KMS-11 (cell line): ENCODE measurements at regions not wholly inside any gene's neighbourhood (a gene's known extent, or its start where the extent isn't known, plus 50 kb on each side); places are given as distances from the start of the nearest gene placed in this dataset.

ENCODE experiments used
- H2AFZ ChIP-seq: fragments of 200-600 bp; sonication (generic); 2 replicates; pipeline ENCODE4 v1.6.1; 2016; ENCODE audit warnings: antibody characterized with exemption, mixed run types, low read depth
- H3K27ac ChIP-seq: fragments of 200-600 bp; sonication (generic); 2 replicates; pipeline ENCODE4 v1.6.1; 2016; ENCODE audit warnings: mild to moderate bottlenecking, mixed run types
- H3K27me3 ChIP-seq: fragments of 200-600 bp; sonication (generic); 2 replicates; pipeline ENCODE4 v1.6.1; 2017; ENCODE audit warnings: mild to moderate bottlenecking, low read depth, mixed run types, moderate library complexity; ENCODE audit not compliant: insufficient read depth
- H3K36me3 ChIP-seq: fragments of 200-600 bp; sonication (generic); 2 replicates; pipeline ENCODE4 v1.6.1; 2017; ENCODE audit warnings: mild to moderate bottlenecking, mixed run types; ENCODE audit not compliant: insufficient read depth
- H3K4me1 ChIP-seq: fragments of 200-600 bp; sonication (generic); 2 replicates; pipeline ENCODE4 v1.6.1; 2016; ENCODE audit warnings: mild to moderate bottlenecking, low read depth, mixed run types; ENCODE audit not compliant: poor library complexity, severe bottlenecking
- H3K4me2 ChIP-seq: fragments of 200-600 bp; sonication (generic); 2 replicates; pipeline ENCODE4 v1.7.0; 2016; ENCODE audit warnings: mild to moderate bottlenecking, mixed run types
- H3K4me3 ChIP-seq: fragments of 200-600 bp; sonication (generic); IDR thresholded peaks from 2 replicates; pipeline ENCODE4 v1.6.1; 2017; ENCODE audit warnings: low read depth, low read length, mixed read lengths; ENCODE audit not compliant: insufficient read depth
- H3K79me2 ChIP-seq: fragments of 200-600 bp; sonication (generic); 2 replicates; pipeline ENCODE4 v1.6.1; 2016; ENCODE audit warnings: low read depth, mixed run types; ENCODE audit not compliant: insufficient read depth
- H3K9ac ChIP-seq: fragments of 200-600 bp; sonication (generic); 2 replicates; pipeline ENCODE4 v1.6.1; 2016; ENCODE audit warnings: mild to moderate bottlenecking, mixed run types
- H4K20me1 ChIP-seq: fragments of 200-600 bp; sonication (generic); 2 replicates; pipeline ENCODE4 v1.6.1; 2016; ENCODE audit warnings: mild to moderate bottlenecking, mixed run types; ENCODE audit not compliant: insufficient read depth
- CTCF ChIP-seq: fragments of 200-600 bp; sonication (generic); conservative IDR thresholded peaks from 2 replicates; pipeline ENCODE4 v1.6.1; 2017; ENCODE audit warnings: low read depth, mild to moderate bottlenecking, antibody characterized with exemption, low read length, moderate library complexity, mixed read lengths

GRCh38 chr4:41880022-41880837, 55.0 kb upstream of the TMEM33 start:
- H2AFZ ChIP-seq = no peak overlapping the region
- H3K9ac ChIP-seq = no peak overlapping the region
- H3K27me3 ChIP-seq = no peaks in the 10 kb centered on the region
- no peak overlapping the region for H3K4me2 ChIP-seq
- no peaks in the 10 kb centered on the region for H3K36me3 ChIP-seq
- H3K27ac ChIP-seq = no peak overlapping the region
- no peaks in the 10 kb centered on the region for H3K4me1 ChIP-seq
- no peak overlapping the region for H3K4me3 ChIP-seq
- H3K79me2 ChIP-seq = no peaks in the 10 kb centered on the region
- no peaks in the 10 kb centered on the region for H4K20me1 ChIP-seq
- TF ChIP-seq CTCF = no peak

GRCh38 chr4:41879552-41879951, 55.7 kb upstream of the TMEM33 start:
- no peak for TF ChIP-seq CTCF
- no peaks in the 10 kb centered on the region for H4K20me1 ChIP-seq
- no peaks in the 10 kb centered on the region for H3K36me3 ChIP-seq
- H3K27me3 ChIP-seq = no peaks in the 10 kb centered on the region
- H3K9ac ChIP-seq = no peak overlapping the region
- no peak overlapping the region for H3K27ac ChIP-seq
- no peaks in the 10 kb centered on the region for H3K4me1 ChIP-seq
- no peak overlapping the region for H2AFZ ChIP-seq
- H3K4me3 ChIP-seq = no peak overlapping the region
- no peak overlapping the region for H3K4me2 ChIP-seq
- H3K79me2 ChIP-seq = no peaks in the 10 kb centered on the region

GRCh38 chr4:41878991-41879491, 56.2 kb upstream of the TMEM33 start:
- Histone ChIP-seq H3K4me1 (no peaks in the 10 kb centered on the region), H3K27ac (no peak overlapping the region), H3K4me3 (no peak overlapping the region), H3K27me3 (no peaks in the 10 kb centered on the region), H3K79me2 (no peaks in the 10 kb centered on the region), H2AFZ (no peak overlapping the region), H4K20me1 (no peaks in the 10 kb centered on the region), H3K4me2 (no peak overlapping the region), H3K9ac (no peak overlapping the region), H3K36me3 (no peaks in the 10 kb centered on the region)
- no peak for TF ChIP-seq CTCF

- no peak for TF ChIP-seq CTCF
- Histone ChIP-seq H3K27ac (no peak overlapping the region), H3K4me3 (no peak overlapping the region), H3K27me3 (no peaks in the 10 kb centered on the region), H3K9ac (no peak overlapping the region), H3K36me3 (no peaks in the 10 kb centered on the region), H3K79me2 (no peaks in the 10 kb centered on the region), H3K4me2 (no peak overlapping the region), H3K4me1 (no peaks in the 10 kb centered on the region), H4K20me1 (no peaks in the 10 kb centered on the region), H2AFZ (no peak overlapping the region)
Observed at GRCh38 chr4:41878170-41878969, 56.9 kb upstream of the TMEM33 start.
